Activated naive CD4-positive, alpha-beta T cell treated with anti-CD3 and anti-CD28 coated beads for 36 hours (primary cell): ENCODE measurements at regions not wholly inside any gene's neighbourhood (a gene's known extent, or its start where the extent isn't known, plus 50 kb on each side); places are given as distances from the start of the nearest gene placed in this dataset.

Experiments
- CTCF ChIA-PET: fragments of 350-600 bp; sonication (Branson Sonifier 250); formaldehyde crosslinking; loops from one replicate; lab custom pipeline; 2021; ENCODE audit warnings: antibody characterized with exemption; lab: Charles Lee
- DNase-seq: peaks from one replicate; pipeline ENCODE4 v3.0.0-alpha.2; 2020
- H3K27ac Mint-ChIP-seq: one replicate; pipeline ENCODE4 v1.8.0; 2021; ENCODE audit warnings: mild to moderate bottlenecking, mixed read lengths
- H3K27me3 Mint-ChIP-seq: one replicate; pipeline ENCODE4 v1.8.0; 2021; ENCODE audit warnings: low read depth, mixed read lengths
- H3K36me3 Mint-ChIP-seq: one replicate; pipeline ENCODE4 v1.8.0; 2021; ENCODE audit warnings: low read depth, mixed read lengths
- H3K4me1 Mint-ChIP-seq: one replicate; pipeline ENCODE4 v1.8.0; 2021; ENCODE audit warnings: low read depth, mixed read lengths
- H3K4me3 Mint-ChIP-seq: one replicate; pipeline ENCODE4 v1.8.0; 2021; ENCODE audit warnings: mild to moderate bottlenecking, moderate library complexity, mixed read lengths
- H3K9me3 Mint-ChIP-seq: one replicate; pipeline ENCODE4 v1.8.0; 2021; ENCODE audit warnings: mixed read lengths
- intact Hi-C: fragments of 100-400 bp; cut with micrococcal nuclease; formaldehyde crosslinking; loops from one replicate; pipeline ENCODE4 v1.15.1; 2023

DNA sequence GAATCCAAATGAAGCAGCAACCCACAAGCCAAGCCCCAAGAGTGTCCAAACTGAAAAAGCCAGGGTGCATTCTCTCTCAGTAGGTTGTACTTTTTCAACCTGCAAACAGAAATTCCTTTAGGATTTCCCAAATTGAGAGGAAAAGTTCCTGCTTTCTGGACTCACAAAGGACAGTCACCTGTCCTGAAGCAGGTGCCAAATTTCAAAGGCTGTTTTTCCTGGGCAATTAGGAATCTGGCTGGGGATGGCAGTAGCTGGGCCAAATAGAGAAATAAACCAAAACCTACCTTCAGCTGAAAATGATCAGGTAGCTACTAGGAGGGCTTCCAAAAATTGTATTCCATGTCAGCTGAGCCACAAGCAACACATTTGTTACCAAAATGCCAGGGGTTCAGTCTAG, 83.1 kb upstream of the TP63 start:
- Mint-ChIP-seq H3K27ac (no peak overlapping the region), H3K36me3 (peaks cover 6% of the 10 kb centered on the region), H3K4me1 (no peaks in the 10 kb centered on the region), H3K4me3 (no peak overlapping the region), H3K27me3 (no peaks in the 10 kb centered on the region), H3K9me3 (peaks cover 34% of the 10 kb centered on the region)
- intact Hi-C loops: no loop called here
- DNase-seq: no peak
- CTCF ChIA-PET: interaction anchor here (1.1 kb wide), 1 partner anchor 402 kb away, joined by 3 read pairs; no protein-coding TSS in a partner anchor

DNA sequence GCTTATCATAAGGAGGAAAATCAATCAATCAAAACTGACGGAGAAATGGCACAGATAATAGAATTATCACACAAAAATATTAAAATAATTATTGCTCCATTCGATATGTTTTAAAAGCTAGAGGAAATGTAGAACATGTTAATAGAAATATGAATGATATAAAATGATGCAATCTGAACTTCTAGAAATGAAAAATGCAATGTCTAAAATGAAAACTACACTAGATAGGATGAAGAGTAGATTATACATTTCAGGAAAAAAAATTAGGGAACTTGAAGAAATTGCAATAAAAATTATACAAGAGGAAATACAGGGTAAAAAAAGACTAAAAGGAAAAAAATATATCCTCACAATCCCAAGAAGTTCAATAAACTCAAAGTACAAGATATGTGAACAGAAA, 80.2 kb upstream of the TP63 start:
- CTCF ChIA-PET: interaction anchor here (0.6 kb wide), 1 partner anchor 343 kb away, joined by 3 read pairs; no protein-coding TSS in a partner anchor
- Mint-ChIP-seq H3K4me3 (no peak overlapping the region), H3K27me3 (no peaks in the 10 kb centered on the region), H3K36me3 (peaks cover 7% of the 10 kb centered on the region), H3K9me3 (peaks cover 31% of the 10 kb centered on the region), H3K27ac (no peak overlapping the region), H3K4me1 (no peaks in the 10 kb centered on the region)
- DNase-seq: no peak
- intact Hi-C loops: no loop called here

- intact Hi-C loops: no loop called here
- Mint-ChIP-seq H3K4me1 (no peaks in the 10 kb centered on the region), H3K4me3 (no peak overlapping the region), H3K27ac (no peak overlapping the region), H3K9me3 (peaks cover 14% of the 10 kb centered on the region), H3K27me3 (no peaks in the 10 kb centered on the region), H3K36me3 (peaks cover 1% of the 10 kb centered on the region)
- DNase-seq: no peak
- CTCF ChIA-PET: no interaction called here
Observed at GRCh38 chr3:189554868-189555557, 76.2 kb upstream of the TP63 start.

DNA sequence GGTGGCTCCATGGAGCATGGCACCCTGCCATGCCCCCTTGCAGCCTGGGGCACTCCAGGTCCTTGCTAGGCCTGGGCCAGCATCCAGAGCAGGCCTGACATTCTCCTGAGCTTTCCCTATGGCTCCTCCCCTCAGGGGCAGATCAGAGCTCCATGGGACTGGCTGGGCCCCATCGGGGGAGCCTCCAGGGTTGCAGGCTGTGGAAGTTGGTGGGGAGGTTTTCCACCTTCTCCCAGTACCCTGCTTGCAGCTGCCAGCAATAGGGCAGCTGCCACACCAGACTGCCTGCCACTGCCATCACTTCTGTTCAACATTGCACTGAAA, 75.7 kb upstream of the TP63 start:
- H3K4me3 Mint-ChIP-seq: no peak overlapping the region
- intact Hi-C loops: no loop called here
- H3K9me3 Mint-ChIP-seq: peaks cover 10% of the 10 kb centered on the region
- H3K27me3 Mint-ChIP-seq: no peaks in the 10 kb centered on the region
- CTCF ChIA-PET: no interaction called here
- no peak overlapping the region for H3K27ac Mint-ChIP-seq
- H3K36me3 Mint-ChIP-seq: peaks cover 1% of the 10 kb centered on the region
- no peak for DNase-seq
- H3K4me1 Mint-ChIP-seq: no peaks in the 10 kb centered on the region

GRCh38 chr3:189557824-189558223, 73.4 kb upstream of the TP63 start:
- Mint-ChIP-seq H3K36me3 (peaks cover 1% of the 10 kb centered on the region), H3K4me1 (no peaks in the 10 kb centered on the region), H3K4me3 (no peak overlapping the region), H3K27me3 (no peaks in the 10 kb centered on the region), H3K9me3 (peaks cover 5% of the 10 kb centered on the region), H3K27ac (no peak overlapping the region)
- CTCF ChIA-PET: interaction anchor here (0.7 kb wide), 1 partner anchor 221 kb away, joined by 3 read pairs; no protein-coding TSS in a partner anchor
- DNase-seq: no peak
- intact Hi-C loops: no loop called here

GRCh38 chr3:189561256-189561655, 69.9 kb upstream of the TP63 start:
- Mint-ChIP-seq H3K4me1 (peaks cover 14% of the 10 kb centered on the region), H3K9me3 (peaks cover 3% of the 10 kb centered on the region), H3K27ac (no peak overlapping the region), H3K27me3 (no peaks in the 10 kb centered on the region), H3K36me3 (no peaks in the 10 kb centered on the region), H3K4me3 (no peak overlapping the region)
- CTCF ChIA-PET: interaction anchor here (1.3 kb wide), 1 partner anchor 15 kb away, joined by 3 read pairs; no protein-coding TSS in a partner anchor
- intact Hi-C loops: loop anchor here (5.0 kb wide), 1 partner anchor 281 kb away; no protein-coding TSS in a partner anchor
- DNase-seq: no peak

DNA sequence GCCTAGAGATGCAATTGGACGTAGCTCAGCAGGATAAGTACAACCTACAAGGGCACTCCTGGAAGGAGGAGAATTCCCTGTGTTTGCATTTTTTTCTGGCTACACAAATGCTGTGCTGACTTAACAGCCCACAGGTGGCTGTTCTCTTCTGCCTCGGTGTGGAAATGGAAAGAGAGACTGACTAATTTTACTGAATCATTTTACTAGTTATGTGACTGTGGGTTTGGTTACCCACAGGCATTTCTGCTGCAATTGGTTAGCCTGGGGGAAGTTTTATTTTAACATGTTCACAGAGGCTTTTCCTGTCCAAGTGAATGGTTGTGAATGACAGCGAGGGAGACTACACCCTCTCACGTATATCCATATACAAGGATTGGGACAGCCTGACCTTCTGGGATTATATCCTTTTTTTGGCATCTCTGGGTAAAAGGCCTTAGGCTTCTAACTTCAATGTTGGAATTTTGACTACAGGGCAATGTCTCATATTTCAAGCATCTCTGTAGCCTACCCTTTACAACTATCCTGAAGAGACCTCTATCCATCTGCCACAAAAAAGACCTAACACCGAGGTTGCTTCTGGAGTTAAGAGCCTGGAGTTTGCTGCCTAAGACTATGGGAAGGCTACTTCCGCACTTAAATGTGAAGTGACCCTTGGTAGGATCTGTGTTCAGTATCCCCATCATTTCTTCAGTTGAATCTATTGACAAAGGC, 67.2 kb upstream of the TP63 start:
- peaks cover 16% of the 10 kb centered on the region for H3K4me1 Mint-ChIP-seq
- intact Hi-C loops: loop anchor here (1.0 to 5.0 kb wide), 6 partner anchors 8 to 287 kb away; no protein-coding TSS in a partner anchor

DNA sequence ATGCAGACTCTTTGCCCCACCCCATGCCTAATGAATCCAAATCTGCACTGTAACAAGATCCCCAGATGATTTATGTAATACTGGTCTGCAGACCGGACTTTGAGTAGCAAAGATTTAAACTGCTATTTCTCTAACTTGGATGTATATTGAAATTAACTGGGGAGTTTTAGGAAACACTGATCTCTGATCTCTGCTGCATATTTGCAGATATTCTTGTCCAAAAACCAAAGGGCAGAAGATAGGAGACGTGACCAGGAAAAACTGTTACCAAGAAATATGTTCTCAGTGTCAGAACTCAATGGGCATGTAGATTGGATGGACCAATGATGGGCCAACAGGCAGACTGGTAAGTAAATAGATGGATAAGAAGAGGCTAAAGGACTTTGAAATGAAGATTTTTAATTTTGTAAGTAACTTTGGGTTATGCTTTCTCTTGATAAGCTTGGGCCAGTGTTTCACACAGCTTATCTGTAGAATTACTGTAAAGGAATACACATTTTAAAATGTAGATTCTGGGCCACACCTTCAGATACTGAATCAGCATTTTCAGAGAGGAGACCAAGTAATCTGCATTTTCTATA, 64.5 kb upstream of the TP63 start:
- CTCF ChIA-PET: no interaction called here
- Mint-ChIP-seq H3K27me3 (no peaks in the 10 kb centered on the region), H3K4me3 (no peak overlapping the region), H3K4me1 (peaks cover 21% of the 10 kb centered on the region), H3K9me3 (no peaks in the 10 kb centered on the region), H3K36me3 (no peaks in the 10 kb centered on the region), H3K27ac (no peak overlapping the region)
- DNase-seq: no peak
- intact Hi-C loops: no loop called here

More for the DNA sequence above, 67.2 kb upstream of the TP63 start:
- Mint-ChIP-seq H3K27me3 (no peaks in the 10 kb centered on the region), H3K9me3 (peaks cover 3% of the 10 kb centered on the region), H3K27ac (no peak overlapping the region), H3K4me3 (no peak overlapping the region), H3K36me3 (no peaks in the 10 kb centered on the region)
- peak; percentile 79 for DNase-seq
- CTCF ChIA-PET: no interaction called here

- intact Hi-C loops: no loop called here
- H3K4me1 Mint-ChIP-seq: peaks cover 24% of the 10 kb centered on the region
- no peaks in the 10 kb centered on the region for H3K36me3 Mint-ChIP-seq
- H3K9me3 Mint-ChIP-seq: no peaks in the 10 kb centered on the region
- no peak overlapping the region for H3K27ac Mint-ChIP-seq
- no peak for DNase-seq
- no peaks in the 10 kb centered on the region for H3K27me3 Mint-ChIP-seq
- H3K4me3 Mint-ChIP-seq: no peak overlapping the region
- CTCF ChIA-PET: no interaction called here
Observed at GRCh38 chr3:189567322-189567721, 63.9 kb upstream of the TP63 start.

DNA sequence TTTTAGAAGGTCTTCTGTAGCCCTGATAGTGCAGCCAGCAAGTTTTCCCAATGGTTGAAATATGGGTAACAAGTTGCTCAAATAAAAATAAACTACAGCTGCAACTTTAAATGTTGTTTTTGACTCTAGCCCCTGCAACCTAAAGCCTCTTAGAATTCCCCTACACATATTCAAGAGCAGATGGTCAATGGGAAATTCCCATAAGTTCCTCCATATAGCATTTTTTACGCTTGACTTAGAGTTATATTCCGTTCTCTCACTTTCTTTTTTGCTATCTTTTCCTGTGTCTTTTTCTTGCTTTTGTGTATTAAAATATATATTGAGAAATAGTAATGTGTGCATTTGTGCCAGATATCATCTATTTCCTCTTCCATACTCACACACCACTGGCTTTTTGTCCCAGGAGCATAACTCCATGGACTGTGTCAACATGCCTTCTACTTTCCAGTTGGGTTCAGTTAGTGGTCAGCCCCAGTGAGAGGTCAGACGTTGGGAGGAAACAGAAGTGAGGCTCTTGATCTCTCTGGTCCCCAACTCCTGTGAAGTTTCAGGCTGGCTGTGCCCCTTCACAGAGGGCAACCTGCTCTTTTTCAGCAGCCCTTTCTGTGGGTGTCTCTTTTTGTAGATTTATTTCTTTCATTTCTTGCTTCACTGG, 63.3 kb upstream of the TP63 start:
- H3K27me3 Mint-ChIP-seq: no peaks in the 10 kb centered on the region
- H3K27ac Mint-ChIP-seq: no peak overlapping the region
- no peaks in the 10 kb centered on the region for H3K9me3 Mint-ChIP-seq

GRCh38 chr3:189568961-189569360, 62.2 kb upstream of the TP63 start:
- DNase-seq: no peak
- no peak overlapping the region for H3K4me3 Mint-ChIP-seq
- no peaks in the 10 kb centered on the region for H3K36me3 Mint-ChIP-seq
- H3K27ac Mint-ChIP-seq: no peak overlapping the region
- intact Hi-C loops: no loop called here
- H3K9me3 Mint-ChIP-seq: no peaks in the 10 kb centered on the region
- H3K4me1 Mint-ChIP-seq: peaks cover 28% of the 10 kb centered on the region
- no peaks in the 10 kb centered on the region for H3K27me3 Mint-ChIP-seq
- CTCF ChIA-PET: no interaction called here

More for the DNA sequence above, 63.3 kb upstream of the TP63 start:
- CTCF ChIA-PET: no interaction called here
- intact Hi-C loops: no loop called here
- H3K4me3 Mint-ChIP-seq: no peak overlapping the region
- no peaks in the 10 kb centered on the region for H3K36me3 Mint-ChIP-seq
- no peak for DNase-seq
- peaks cover 27% of the 10 kb centered on the region for H3K4me1 Mint-ChIP-seq

DNA sequence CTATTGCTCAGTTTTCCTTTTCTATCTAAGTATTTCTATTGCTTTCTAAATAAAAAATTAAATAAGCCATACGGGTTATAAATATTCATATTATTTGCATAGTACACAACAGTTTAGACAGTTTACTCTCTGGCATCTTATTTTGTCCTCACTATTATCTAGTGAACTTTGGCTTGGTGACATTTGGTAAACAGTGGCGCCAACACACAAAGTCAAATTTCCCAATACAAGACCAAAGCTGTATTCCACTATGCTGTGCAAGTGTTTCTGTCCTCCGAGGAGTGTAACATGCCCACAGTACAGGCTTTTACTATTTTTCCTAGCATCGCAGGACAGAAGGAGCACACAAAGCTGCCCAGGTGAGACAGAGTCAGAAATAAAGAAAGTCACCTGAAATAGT, 61.7 kb upstream of the TP63 start:
- H3K27me3 Mint-ChIP-seq: no peaks in the 10 kb centered on the region
- no peaks in the 10 kb centered on the region for H3K36me3 Mint-ChIP-seq
- H3K4me3 Mint-ChIP-seq: no peak overlapping the region
- H3K9me3 Mint-ChIP-seq: no peaks in the 10 kb centered on the region
- intact Hi-C loops: no loop called here
- peaks cover 24% of the 10 kb centered on the region for H3K4me1 Mint-ChIP-seq
- DNase-seq: no peak
- H3K27ac Mint-ChIP-seq: no peak overlapping the region
- CTCF ChIA-PET: no interaction called here
